K562 (cell line): ENCODE measurements at regions not wholly inside any gene's neighbourhood (a gene's known extent, or its start where the extent isn't known, plus 50 kb on each side); places are given as distances from the start of the nearest gene placed in this dataset.
A peak's percentile ranks its signal among the peaks of the same experiment; 100 is the strongest.

Experiments
- ATAC-seq: fragments of 200-7000 bp; cut with Tn5 transposase; 3 replicates; pipeline ENCODE4 v1.9.1; 2020; ENCODE audit warnings: moderate library complexity
- BruUV-seq: library from RNA; stranded (reverse); fragments of 400-500 nt; replicated peaks from 2 replicates; lab custom pipeline; 2021; lab: Mats Ljungman, UMichigan
- CTCF ChIA-PET: fragments of 300-600 bp; formaldehyde crosslinking; extraction: SDS; loops from one replicate; lab custom pipeline; 2021; ENCODE audit warnings: low intra/inter-chr PET ratio; lab: Yijun Ruan, JAX
- POLR2A ChIA-PET: fragments of 300-600, 350-650 bp; sonication (Branson Sonifier 250); formaldehyde crosslinking; extraction: SDS; loops from one replicate; lab custom pipeline; 2021; ENCODE audit warnings: antibody characterized with exemption, inconsistent platforms; lab: Yijun Ruan, JAX
- DNase-seq, 4 experiments: peaks; one replicate each; pipeline versions ENCODE4 v3.0.0 to v3.0.0-alpha.2; 2011 to 2018; ENCODE audit warnings: low spot score in 3 of 4, mixed read lengths in 3 of 4; ENCODE audit errors: extremely low read depth in 1 of 4
- FAIRE-seq: peaks from 2 replicates; lab custom pipeline; 2011; peaks lifted over from hg19 to GRCh38; lab: Jason Lieb, UNC
- H2AFZ ChIP-seq: 2 replicates; pipeline ENCODE4 v1.6.0; 2011; ENCODE audit warnings: low read depth, low read length, control low read depth, inconsistent platforms
- H3K27ac ChIP-seq: fragments of 200-600 bp; 3 replicates; pipeline ENCODE4 v1.8.0; 2011; ENCODE audit warnings: low read depth, mild to moderate bottlenecking, control low read depth, inconsistent platforms, low read length, moderate library complexity, mixed read lengths; ENCODE audit errors: extremely low read depth
- H3K27me3 ChIP-seq, 2 experiments: fragments of 300-600 bp in 1 of 2; 2 replicates in 1 of 2; 3 replicates in 1 of 2; pipeline versions ENCODE4 v1.6.0 to v1.8.0; 2011; ENCODE audit warnings: inconsistent platforms in 2 of 2, low read length in 2 of 2, mild to moderate bottlenecking in 1 of 2, mixed read lengths in 1 of 2, moderate library complexity in 1 of 2; ENCODE audit not compliant: control insufficient read depth in 2 of 2, insufficient read depth in 2 of 2
- H3K36me3 ChIP-seq: fragments of 300-600 bp; 3 replicates; pipeline ENCODE4 v1.8.0; 2011; ENCODE audit warnings: mild to moderate bottlenecking, low read length, inconsistent platforms; ENCODE audit not compliant: control insufficient read depth, insufficient read depth
- H3K4me1 ChIP-seq, 2 experiments: fragments of 200-600 bp in 1 of 2; replicated peaks in 1 of 2; 2 replicates in 1 of 2; 3 replicates in 1 of 2; pipeline versions ENCODE4 v1.5.1 to v1.8.0; 2011; ENCODE audit warnings: inconsistent platforms in 2 of 2, low read length in 2 of 2, mild to moderate bottlenecking in 1 of 2, mixed read lengths in 1 of 2, moderate library complexity in 1 of 2; ENCODE audit not compliant: control insufficient read depth in 2 of 2, insufficient read depth in 2 of 2
- H3K4me2 ChIP-seq: 2 replicates; pipeline ENCODE4 v1.6.1; 2011; ENCODE audit warnings: low read length, control low read depth, inconsistent platforms, mixed read lengths; ENCODE audit not compliant: insufficient read depth
- H3K4me3 ChIP-seq: fragments of 200-600 bp; sonication (generic), shearing (Covaris generic); 2 replicates; pipeline ENCODE4 v1.5.1; 2016; ENCODE audit warnings: control low read depth, inconsistent platforms
- H3K79me2 ChIP-seq: fragments of 200-600 bp; 3 replicates; pipeline ENCODE4 v1.8.0; 2011; ENCODE audit warnings: low read length, inconsistent platforms; ENCODE audit not compliant: control insufficient read depth, insufficient read depth
- H3K9ac ChIP-seq, 2 experiments: 2 replicates each; pipeline versions ENCODE4 v1.6.0 to v1.6.1; 2011; ENCODE audit warnings: low read depth in 2 of 2, low read length in 2 of 2, control low read depth in 1 of 2, inconsistent platforms in 1 of 2, mild to moderate bottlenecking in 1 of 2, mixed read lengths in 1 of 2; ENCODE audit not compliant: insufficient read depth in 1 of 2
- H3K9me1 ChIP-seq: one replicate; pipeline ENCODE4 v1.6.0; 2011; ENCODE audit warnings: inconsistent platforms, mild to moderate bottlenecking, low read length, moderate library complexity; ENCODE audit not compliant: control insufficient read depth, insufficient read depth
- H3K9me3 ChIP-seq: replicated peaks from 2 replicates; pipeline ENCODE4 v1.5.1; 2011; ENCODE audit warnings: low read depth, low read length, inconsistent platforms; ENCODE audit not compliant: control insufficient read depth, insufficient read depth
- H4K20me1 ChIP-seq: replicated peaks from 2 replicates; pipeline ENCODE4 v1.6.1; 2011; ENCODE audit warnings: low read length, inconsistent platforms, mixed read lengths; ENCODE audit not compliant: control insufficient read depth, insufficient read depth
- CBFA2T3 ChIP-seq: fragments of 450-650 bp; IDR thresholded peaks from 2 replicates; pipeline ENCODE4 v1.6.1; 2017
- PHB ChIP-seq: fragments of 250-450 bp; sonication (Bioruptor Pico); IDR thresholded peaks from 2 replicates; pipeline ENCODE4 v1.5.0; 2021
- POU5F1 ChIP-seq: fragments of 150-350 bp; IDR thresholded peaks from 2 replicates; pipeline ENCODE4 v1.6.1; 2014; ENCODE audit warnings: borderline replicate concordance, low read length, low read depth, mild to moderate bottlenecking; ENCODE audit not compliant: partially characterized antibody
- WGBS: fragments of 100-300 bp; shearing (Covaris generic); methylation state at CpG from one replicate; pipeline ENCODE4 v1.1.6; 2016; ENCODE audit warnings: low coverage, mixed read lengths; ENCODE audit not compliant: insufficient coverage; ENCODE audit errors: missing lambda C conversion rate; 5-methylcytosine and 5-hydroxymethylcytosine counted together
- in situ Hi-C: fragments of 300-500 bp; cut with MboI; formaldehyde crosslinking; loops from 4 replicates; pipeline ENCODE4 v1.15.0; 2018; ENCODE audit warnings: inconsistent platforms, mixed read lengths
- intact Hi-C: fragments of 100-400 bp; cut with micrococcal nuclease; formaldehyde crosslinking; loops from 2 replicates; pipeline ENCODE4 v1.14.2; 2022
- TF ChIP-seq, protein P1 (sequence below): conservative IDR thresholded peaks from 2 replicates; pipeline ENCODE4 v1.6.1; 2011; ENCODE audit warnings: low read depth, mild to moderate bottlenecking, low read length; ENCODE audit not compliant: control insufficient read depth

- TF ChIP-seq, protein P1, sequence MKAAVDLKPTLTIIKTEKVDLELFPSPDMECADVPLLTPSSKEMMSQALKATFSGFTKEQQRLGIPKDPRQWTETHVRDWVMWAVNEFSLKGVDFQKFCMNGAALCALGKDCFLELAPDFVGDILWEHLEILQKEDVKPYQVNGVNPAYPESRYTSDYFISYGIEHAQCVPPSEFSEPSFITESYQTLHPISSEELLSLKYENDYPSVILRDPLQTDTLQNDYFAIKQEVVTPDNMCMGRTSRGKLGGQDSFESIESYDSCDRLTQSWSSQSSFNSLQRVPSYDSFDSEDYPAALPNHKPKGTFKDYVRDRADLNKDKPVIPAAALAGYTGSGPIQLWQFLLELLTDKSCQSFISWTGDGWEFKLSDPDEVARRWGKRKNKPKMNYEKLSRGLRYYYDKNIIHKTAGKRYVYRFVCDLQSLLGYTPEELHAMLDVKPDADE: no peak
- TF ChIP-seq CBFA2T3: 0 out of 2 replicates have a peak, but pooled peaks have one; percentile 5
- H3K27me3 ChIP-seq: peaks cover 0 to 12% of the 10 kb centered on the region in 2 experiments; a peak in 3 of 5 replicates
- no peaks in the 10 kb centered on the region for H3K36me3 ChIP-seq
- no peaks in the 10 kb centered on the region for H3K9me1 ChIP-seq
- FAIRE-seq (no peak), DNase-seq (no peak), ATAC-seq (no peak)
- POLR2A ChIA-PET: no interaction called here
- H3K4me3 ChIP-seq: no peak overlapping the region
- H3K4me2 ChIP-seq: no peak overlapping the region
- no peaks in the 10 kb centered on the region for H4K20me1 ChIP-seq
- no peak overlapping the region for H3K27ac ChIP-seq
- 7% methylated on average over 3 of the region's 5 CpGs for WGBS
- H3K9me3 ChIP-seq: no peaks in the 10 kb centered on the region
- in situ Hi-C loops (no loop called here), intact Hi-C loops (no loop called here)
- BruUV-seq: no TSS peak
- CTCF ChIA-PET: no interaction called here
- no peak overlapping the region for H3K9ac ChIP-seq
- no peak overlapping the region for H2AFZ ChIP-seq
- H3K4me1 ChIP-seq: no peaks in the 10 kb centered on the region
- no peaks in the 10 kb centered on the region for H3K79me2 ChIP-seq
Measured at GRCh38 chr12:5165296-5165970, 121.8 kb downstream of the KCNA5 start.

DNA sequence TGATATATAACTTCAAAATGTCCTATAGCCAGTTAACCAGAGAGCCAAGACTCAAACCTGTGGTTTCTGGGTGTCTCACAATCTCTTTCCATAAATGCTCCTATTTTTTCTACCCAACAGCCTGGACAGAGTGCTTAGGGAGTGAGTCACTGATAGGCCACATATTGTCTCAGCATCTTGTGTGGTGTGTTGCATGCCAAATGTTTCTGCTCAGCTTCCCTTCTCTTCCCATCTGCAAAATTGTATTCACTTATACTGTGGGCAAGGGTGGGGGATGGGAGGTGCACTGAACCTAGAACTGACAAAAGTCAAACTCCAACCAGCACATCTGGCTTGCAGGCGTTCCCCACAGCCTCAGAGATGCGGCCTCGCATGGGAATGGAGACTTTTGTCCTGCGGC lies 123.3 kb downstream of the KCNA5 start:
- ATAC-seq (no peak), FAIRE-seq (no peak), DNase-seq (no peak)
- Histone ChIP-seq H3K4me3 (no peak overlapping the region), H3K27ac (no peak overlapping the region), H2AFZ (no peak overlapping the region), H3K9ac (no peak overlapping the region), H3K4me2 (no peak overlapping the region), H3K36me3 (no peaks in the 10 kb centered on the region), H3K4me1 (no peaks in the 10 kb centered on the region), H3K79me2 (no peaks in the 10 kb centered on the region), H4K20me1 (no peaks in the 10 kb centered on the region), H3K9me1 (no peaks in the 10 kb centered on the region), H3K27me3 (peaks cover 0 to 12% of the 10 kb centered on the region in 2 experiments; a peak in 3 of 5 replicates), H3K9me3 (no peaks in the 10 kb centered on the region)
- ChIA-PET POLR2A (no interaction called here), CTCF (no interaction called here)
- BruUV-seq: no TSS peak
- WGBS: 13% methylated on average over 4 of the region's 4 CpGs
- intact Hi-C loops (no loop called here), in situ Hi-C loops (no loop called here)
- TF ChIP-seq PHB (CRISPR knock-in tag) (no peak), POU5F1 (no peak)
